NCI-H460 (cell line): ENCODE measurements at regions not wholly inside any gene's neighbourhood (a gene's known extent, or its start where the extent isn't known, plus 50 kb on each side); places are given as distances from the start of the nearest gene placed in this dataset.

Experiments
- DNase-seq: peaks from one replicate; pipeline ENCODE4 v3.0.0-alpha.2; 2016; ENCODE audit warnings: low read depth; ENCODE audit errors: extremely low read depth

DNA sequence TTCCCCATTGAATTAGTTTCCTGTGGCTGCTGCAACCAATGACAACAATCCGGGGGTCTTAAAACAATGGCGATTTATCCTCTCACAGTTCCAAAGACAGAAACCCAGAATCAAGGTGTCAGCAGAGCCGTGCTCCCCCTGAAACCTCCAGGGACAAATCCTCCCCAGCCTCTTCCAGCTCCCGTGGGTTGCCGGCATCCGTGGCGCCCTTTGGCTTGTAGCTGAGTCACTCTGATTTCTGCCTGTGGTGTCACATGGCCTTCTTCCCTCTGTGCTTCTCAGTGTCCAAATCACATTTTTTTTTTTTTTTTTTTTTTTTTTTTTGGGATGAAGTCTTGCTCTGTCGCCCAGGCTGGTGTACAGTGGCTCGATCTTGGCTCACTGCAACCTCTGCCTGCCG is 64.5 kb upstream of the STX18 start:
- DNase-seq: no peak

DNA sequence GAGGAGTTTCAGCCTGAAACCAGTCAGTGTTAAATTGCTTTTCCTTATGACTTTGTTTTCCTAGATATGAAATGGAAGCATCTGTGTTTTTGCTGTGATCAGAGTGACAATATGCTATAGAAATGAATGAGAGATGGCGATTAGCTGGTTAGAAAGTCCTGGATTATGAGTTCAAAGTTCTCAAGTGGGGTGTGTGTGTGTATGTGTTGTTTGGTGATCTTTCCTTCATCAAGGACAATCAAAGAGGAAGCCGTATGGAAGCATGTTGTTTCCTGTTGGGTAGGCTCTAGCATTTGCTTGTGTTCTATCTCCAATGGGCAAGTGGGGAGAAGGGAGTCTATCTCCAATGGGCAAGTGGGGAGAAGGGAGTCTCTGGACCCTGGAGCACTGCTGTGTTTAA is 64.0 kb upstream of the STX18 start:
- DNase-seq: no peak

GRCh38 chr4:4603592-4603991 is 61.7 kb upstream of the STX18 start:
- DNase-seq: no peak

- DNase-seq: no peak
Measured at GRCh38 chr4:4603067-4603466, 61.2 kb upstream of the STX18 start.

GRCh38 chr4:4602468-4602867 is 60.6 kb upstream of the STX18 start:
- DNase-seq: no peak

DNA sequence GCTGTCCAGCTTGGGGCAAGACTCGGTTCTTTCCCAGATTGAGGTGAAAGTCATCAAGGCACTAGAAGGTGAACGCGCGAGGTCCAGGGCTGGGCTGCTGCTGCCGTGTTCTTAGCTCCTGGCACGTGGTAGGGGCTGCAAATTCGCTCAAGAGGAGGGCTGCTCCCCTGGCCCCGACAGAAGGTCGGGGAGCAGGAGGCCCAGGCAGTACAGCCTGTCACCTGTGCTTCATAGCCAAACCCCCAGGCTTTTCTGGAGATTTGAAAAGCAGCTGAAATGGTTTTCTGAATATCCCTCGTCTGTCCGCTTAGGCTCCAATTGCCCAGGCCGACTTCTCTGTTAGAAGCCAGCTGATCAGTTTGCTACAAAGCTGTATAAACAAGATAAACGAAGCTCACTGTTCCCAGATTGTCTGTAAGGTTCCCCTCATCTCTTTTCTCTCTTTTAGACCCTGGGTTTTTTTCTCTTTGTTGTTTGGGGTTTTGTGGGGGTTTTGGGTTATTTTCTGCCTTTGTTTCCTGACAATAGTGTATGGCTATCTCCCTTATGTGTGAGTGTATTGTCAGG is 60.0 kb upstream of the STX18 start:
- DNase-seq: no peak

DNA sequence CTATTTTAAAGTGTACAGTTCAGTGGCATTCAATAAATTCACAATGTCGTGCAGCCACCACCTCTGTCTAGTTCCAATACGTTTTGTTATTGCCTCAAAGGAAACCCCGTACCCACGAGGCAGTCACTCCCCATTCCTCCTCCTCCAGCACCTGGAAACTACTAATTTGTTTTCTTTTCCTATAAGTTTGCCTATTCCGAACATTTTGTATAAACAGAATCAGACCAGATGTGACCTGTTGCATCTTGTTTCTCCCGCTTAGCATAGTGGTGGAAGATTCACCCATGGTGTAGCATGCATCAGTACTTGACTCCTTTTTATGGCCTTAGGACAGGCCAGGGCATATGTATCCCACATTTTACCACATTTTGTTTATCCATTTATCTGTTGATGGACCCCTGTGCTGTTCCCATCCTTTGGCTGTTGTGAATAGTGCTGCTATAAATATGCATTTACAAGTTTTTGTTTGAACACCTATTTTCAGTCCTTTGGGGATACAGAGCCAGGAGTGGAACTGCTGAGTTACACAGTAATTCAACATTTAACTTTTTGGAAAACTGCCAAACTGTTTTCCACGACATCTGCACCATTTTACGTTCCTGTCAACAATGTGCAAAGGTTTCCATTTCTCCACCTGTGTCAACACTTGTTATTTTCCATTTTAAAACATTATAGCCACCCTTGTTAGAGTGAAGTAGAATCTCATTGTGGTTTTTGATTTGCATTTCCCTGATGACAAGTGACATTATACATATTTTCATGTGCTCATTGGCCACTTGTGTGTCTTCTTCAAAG is 57.8 kb upstream of the STX18 start:
- no peak for DNase-seq

GRCh38 chr4:4598851-4599411 is 57.1 kb upstream of the STX18 start:
- no peak for DNase-seq

GRCh38 chr4:4596720-4597119 is 54.9 kb upstream of the STX18 start:
- no peak for DNase-seq

DNA sequence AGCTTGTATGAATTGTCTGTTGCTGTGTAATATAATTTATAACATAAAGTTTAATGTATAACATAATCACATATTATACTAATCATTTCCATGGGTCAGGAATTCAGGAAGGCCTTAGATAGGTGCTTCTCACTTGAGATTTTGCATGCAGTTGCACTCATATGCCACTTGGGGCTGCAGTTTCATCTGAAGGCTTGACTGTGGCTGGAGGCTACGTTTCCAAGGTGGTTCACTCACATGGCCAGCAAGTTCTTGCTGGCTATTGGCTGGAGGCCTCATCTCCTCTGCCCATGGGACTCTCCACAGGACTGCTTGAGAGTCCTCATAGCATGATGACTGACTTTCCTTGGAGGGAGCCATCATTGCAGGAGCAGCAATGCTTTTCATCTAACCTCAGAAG is 53.4 kb upstream of the STX18 start:
- no peak for DNase-seq

GRCh38 chr4:4594285-4594920 is 52.6 kb upstream of the STX18 start:
- DNase-seq: no peak

DNA sequence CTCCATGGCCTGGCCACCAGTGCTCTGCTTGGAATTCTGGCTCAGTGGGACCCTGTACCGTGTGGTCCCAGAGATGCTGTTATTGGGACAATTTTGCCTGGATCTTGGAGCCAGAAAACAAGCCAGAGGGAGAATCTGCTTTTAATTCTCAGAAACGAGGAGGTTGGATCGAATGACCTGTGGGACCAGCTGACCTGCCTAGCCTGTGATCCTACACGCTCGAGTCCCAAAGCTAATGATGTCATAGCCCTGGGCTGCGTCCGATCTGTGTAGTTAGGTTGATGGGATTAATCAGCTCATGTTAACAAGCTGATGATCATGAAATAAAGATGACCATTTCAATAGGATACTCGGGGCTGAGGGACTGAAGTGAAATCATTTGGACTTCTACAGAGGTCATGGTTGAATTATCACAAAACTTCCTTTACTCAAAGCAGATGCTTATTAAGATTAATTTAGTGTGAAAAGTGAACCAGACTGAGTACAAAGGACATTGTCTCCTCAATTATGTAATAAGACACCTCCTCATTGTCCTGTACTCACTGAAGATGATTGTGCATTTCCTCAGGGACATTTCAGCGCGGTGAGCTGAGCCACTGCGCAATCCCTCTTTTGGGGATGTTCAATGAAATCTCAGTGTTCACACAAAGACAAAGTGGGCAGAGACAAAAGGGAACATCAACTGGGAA is 51.9 kb upstream of the STX18 start:
- DNase-seq: no peak

- DNase-seq: no peak
Measured at GRCh38 chr4:4592414-4592813, 50.6 kb upstream of the STX18 start.
